SK-N-SH (cell line): ENCODE measurements at regions not wholly inside any gene's neighbourhood (a gene's known extent, or its start where the extent isn't known, plus 50 kb on each side); places are given as distances from the start of the nearest gene placed in this dataset.

Experiments used
- CTCF ChIA-PET: fragments of 300-600, 350-600 bp; formaldehyde crosslinking; extraction: SDS; loops from one replicate; lab custom pipeline; 2021; lab: Yijun Ruan, JAX
- POLR2A ChIA-PET: fragments of 350-600 bp; sonication (Branson Sonifier 250); formaldehyde crosslinking; extraction: SDS; loops from one replicate; lab custom pipeline; 2020; ENCODE audit warnings: antibody characterized with exemption, inconsistent platforms; lab: Yijun Ruan, JAX
- DNase-seq: peaks from one replicate; pipeline ENCODE4 v3.0.0; 2012
- H2AFZ ChIP-seq: fragments of 200-600 bp; sonication (generic); 2 replicates; pipeline ENCODE4 v1.8.1; 2016; ENCODE audit warnings: antibody characterized with exemption, mild to moderate bottlenecking, low read depth
- H3F3A ChIP-seq: fragments of 200-600 bp; sonication (generic); replicated peaks from 2 replicates; pipeline ENCODE3; 2016; ENCODE audit warnings: antibody characterized with exemption, mild to moderate bottlenecking; ENCODE audit not compliant: insufficient read depth
- H3K27ac ChIP-seq, 2 experiments: fragments of 200-500 bp in 1 of 2; fragments of 200-600 bp in 1 of 2; sonication (Bioruptor generic) in 1 of 2; sonication (generic), shearing (Covaris generic) in 1 of 2; 2 replicates each; pipeline versions ENCODE4 v1.5.1 to v1.6.1; 2014 to 2016; ENCODE audit warnings: low read depth in 2 of 2, inconsistent platforms in 1 of 2, low read length in 1 of 2, mild to moderate bottlenecking in 1 of 2, mixed read lengths in 1 of 2
- H3K27me3 ChIP-seq: fragments of 200-600 bp; sonication (generic), shearing (Covaris generic); 2 replicates; pipeline ENCODE4 v1.6.1; 2016; ENCODE audit warnings: mixed run types; ENCODE audit not compliant: insufficient read depth
- H3K36me3 ChIP-seq, 2 experiments: fragments of 200-500 bp in 1 of 2; fragments of 200-600 bp in 1 of 2; sonication (Bioruptor generic) in 1 of 2; sonication (generic) in 1 of 2; replicated peaks in 1 of 2; 2 replicates each; pipeline versions ENCODE3 to v1.5.1; 2014 to 2016; ENCODE audit warnings: low read length in 1 of 2, mild to moderate bottlenecking in 1 of 2; ENCODE audit not compliant: insufficient read depth in 2 of 2, control insufficient read depth in 1 of 2
- H3K4me1 ChIP-seq, 2 experiments: fragments of 200-500 bp in 1 of 2; fragments of 200-600 bp in 1 of 2; sonication (Bioruptor generic) in 1 of 2; sonication (generic), shearing (Covaris generic) in 1 of 2; 2 replicates each; pipeline versions ENCODE4 v1.5.1 to v1.6.1; 2014 to 2016; ENCODE audit warnings: low read depth in 1 of 2, low read length in 1 of 2, mixed run types in 1 of 2; ENCODE audit not compliant: insufficient read depth in 2 of 2, control insufficient read depth in 1 of 2
- H3K4me2 ChIP-seq: fragments of 200-600 bp; sonication (generic), shearing (Covaris generic); 2 replicates; pipeline ENCODE4 v1.6.1; 2017; ENCODE audit warnings: mixed run types
- H3K4me3 ChIP-seq, 2 experiments: fragments of 200-500 bp in 1 of 2; fragments of 200-600 bp in 1 of 2; sonication (Bioruptor generic) in 1 of 2; sonication (generic), shearing (Covaris generic) in 1 of 2; 2 replicates each; pipeline versions ENCODE4 v1.5.1 to v1.8.1; 2014 to 2016; ENCODE audit warnings: low read depth in 2 of 2, inconsistent platforms in 1 of 2, low read length in 1 of 2, mild to moderate bottlenecking in 1 of 2, mixed read lengths in 1 of 2, moderate library complexity in 1 of 2
- H3K79me2 ChIP-seq: fragments of 200-600 bp; sonication (generic); 2 replicates; pipeline ENCODE4 v1.8.1; 2017; ENCODE audit warnings: mild to moderate bottlenecking; ENCODE audit not compliant: insufficient read depth
- H3K9ac ChIP-seq: fragments of 200-600 bp; sonication (generic); 2 replicates; pipeline ENCODE4 v1.6.1; 2017; ENCODE audit warnings: mixed run types
- H3K9me2 ChIP-seq: fragments of 200-600 bp; sonication (generic); 2 replicates; pipeline ENCODE4 v1.6.1; 2017; ENCODE audit warnings: mixed run types
- H3K9me3 ChIP-seq: fragments of 200-600 bp; sonication (generic); 2 replicates; pipeline ENCODE4 v1.6.1; 2017; ENCODE audit warnings: mixed run types, mild to moderate bottlenecking, moderate library complexity
- H4K20me1 ChIP-seq: fragments of 200-600 bp; sonication (generic); 2 replicates; pipeline ENCODE4 v1.6.1; 2017; ENCODE audit warnings: mild to moderate bottlenecking, mixed run types; ENCODE audit not compliant: insufficient read depth
- CHD2 ChIP-seq: fragments of 150-350 bp; IDR thresholded peaks from 2 replicates; pipeline ENCODE4 v1.6.1; 2018; ENCODE audit warnings: low read length; ENCODE audit not compliant: partially characterized antibody
- ELF1 ChIP-seq: IDR thresholded peaks from 2 replicates; pipeline ENCODE4 v1.4.0; 2012
- EZH2phosphoT487 ChIP-seq: fragments of 200-600 bp; sonication (generic); IDR thresholded peaks from 2 replicates; pipeline ENCODE4 v1.6.1; 2017; ENCODE audit warnings: low read depth, mixed run types, mild to moderate bottlenecking, antibody characterized with exemption, moderate library complexity, borderline replicate concordance
- FOSL2 ChIP-seq: IDR thresholded peaks from 2 replicates; pipeline ENCODE4 v1.4.0; 2012; ENCODE audit warnings: low read depth, mild to moderate bottlenecking, moderate library complexity, borderline replicate concordance
- FOXJ3 ChIP-seq: sonication (generic); formaldehyde crosslinking; IDR thresholded peaks from 2 replicates; pipeline ENCODE4 v1.5.1; 2020; ENCODE audit warnings: mild to moderate bottlenecking, missing genetic modification reagents
- GATA2 ChIP-seq: sonication (generic); formaldehyde crosslinking; IDR thresholded peaks from 2 replicates; pipeline ENCODE4 v1.5.0; 2020; ENCODE audit warnings: mild to moderate bottlenecking, missing genetic modification reagents
- IRF3 ChIP-seq: fragments of 150-350 bp; IDR thresholded peaks from 2 replicates; pipeline ENCODE4 v1.6.1; 2016; ENCODE audit warnings: mild to moderate bottlenecking, low read depth, low read length
- JUND ChIP-seq: IDR thresholded peaks from 2 replicates; pipeline ENCODE4 v1.4.0; 2012
- MAX ChIP-seq: IDR thresholded peaks from 2 replicates; pipeline ENCODE4 v1.4.0; 2012; ENCODE audit warnings: low read depth
- MEF2A ChIP-seq: IDR thresholded peaks from 2 replicates; pipeline ENCODE4 v1.4.0; 2012; ENCODE audit warnings: low read depth, borderline replicate concordance
- NFIC ChIP-seq: IDR thresholded peaks from 2 replicates; pipeline ENCODE4 v1.4.0; 2012; ENCODE audit warnings: borderline replicate concordance
- NRF1 ChIP-seq: IDR thresholded peaks from 2 replicates; pipeline ENCODE4 v1.6.1; 2012; ENCODE audit warnings: low read depth, mild to moderate bottlenecking, low read length
- PBX3 ChIP-seq: IDR thresholded peaks from 2 replicates; pipeline ENCODE4; 2012
- POLR2AphosphoS5 ChIP-seq: IDR thresholded peaks from 2 replicates; pipeline ENCODE4 v1.6.1; 2012; ENCODE audit warnings: low read depth, low read length
- SIN3A ChIP-seq: IDR thresholded peaks from 2 replicates; pipeline ENCODE4 v1.6.1; 2012; ENCODE audit warnings: low read depth, mild to moderate bottlenecking, low read length, moderate library complexity, borderline replicate concordance
- TAF1 ChIP-seq: IDR thresholded peaks from 2 replicates; pipeline ENCODE4 v1.6.1; 2012; ENCODE audit warnings: low read depth, mild to moderate bottlenecking, low read length, moderate library complexity, borderline replicate concordance
- TEAD4 ChIP-seq: IDR thresholded peaks from 2 replicates; pipeline ENCODE4 v1.4.0; 2012; ENCODE audit warnings: mild to moderate bottlenecking, borderline replicate concordance; ENCODE audit not compliant: insufficient read depth
- WGBS: methylation state at CpG from one replicate; pipeline ENCODE4 v1.1.6; 2017; ENCODE audit warnings: low lambda C conversion rate; 5-methylcytosine and 5-hydroxymethylcytosine counted together

GRCh38 chr4:107559653-107560052, 160.4 kb downstream of the PAPSS1 start:
- POLR2A ChIA-PET = no interaction called here
- CTCF ChIA-PET = interaction anchor here (1.5 kb wide), 1 partner anchor 180 kb away, joined by 3 read pairs; no protein-coding TSS in a partner anchor
- H3K4me1 ChIP-seq = no peaks in the 10 kb centered on the region; a peak in 1 of 4 replicates

GRCh38 chr4:107552306-107552705, 167.7 kb downstream of the PAPSS1 start:
- CTCF ChIA-PET = interaction anchor here (0.8 kb wide), 1 partner anchor 34 kb away, joined by 3 read pairs; no protein-coding TSS in a partner anchor
- POLR2A ChIA-PET = no interaction called here
- no peak for TF ChIP-seq IRF3
- no peak for TF ChIP-seq FOXJ3
- no peak for TF ChIP-seq ELF1
- no peak for TF ChIP-seq GATA2 (CRISPR knock-in tag)
- TF ChIP-seq TAF1 = no peak
- no peak for TF ChIP-seq SIN3A
- no peak for TF ChIP-seq CHD2
- TF ChIP-seq MAX = no peak
- TF ChIP-seq PBX3 = no peak
- TF ChIP-seq MEF2A = no peak
- no peak for TF ChIP-seq NFIC
- TF ChIP-seq POLR2AphosphoS5 = no peak
- TF ChIP-seq TEAD4 = no peak
- TF ChIP-seq NRF1 = no peak
- TF ChIP-seq FOSL2 = no peak
- TF ChIP-seq EZH2phosphoT487 = no peak
- no peak for TF ChIP-seq JUND

More at GRCh38 chr4:107559653-107560052, 160.4 kb downstream of the PAPSS1 start:
- H2AFZ ChIP-seq = no peak overlapping the region
- H3K79me2 ChIP-seq = no peaks in the 10 kb centered on the region
- no peaks in the 10 kb centered on the region for H3F3A ChIP-seq
- TF ChIP-seq NRF1 = no peak
- no peak for TF ChIP-seq JUND
- TF ChIP-seq, all 33 proteins: peak for 0
- Histone ChIP-seq H3K4me3 (no peak overlapping the region), H3K9me2 (no peaks in the 10 kb centered on the region), H3K4me2 (no peak overlapping the region), H3K27me3 (no peaks in the 10 kb centered on the region), H3K9ac (no peak overlapping the region), H3K9me3 (peaks cover 7% of the 10 kb centered on the region; the same call in 1 of the 2 replicates), H3K36me3 (no peaks in the 10 kb centered on the region), H3K27ac (no peak overlapping the region), H4K20me1 (no peaks in the 10 kb centered on the region)
- no peak for DNase-seq

More at GRCh38 chr4:107552306-107552705, 167.7 kb downstream of the PAPSS1 start:
- 68% methylated on average over 3 of the region's 3 CpGs for WGBS
- H4K20me1 ChIP-seq = no peaks in the 10 kb centered on the region
- H3K9ac ChIP-seq = no peak overlapping the region
- H3K4me3 ChIP-seq = no peak overlapping the region
- no peak overlapping the region for H3K4me2 ChIP-seq
- 0 out of 2 replicates have a peak, but pooled peaks cover 7% of the 10 kb centered on the region for H3K9me3 ChIP-seq
- DNase-seq = no peak
- no peak overlapping the region for H3K27ac ChIP-seq
- H3K79me2 ChIP-seq = no peaks in the 10 kb centered on the region
- no peak overlapping the region for H2AFZ ChIP-seq
- H3K27me3 ChIP-seq = no peaks in the 10 kb centered on the region
- no peaks in the 10 kb centered on the region for H3F3A ChIP-seq
- H3K9me2 ChIP-seq = no peaks in the 10 kb centered on the region
- no peaks in the 10 kb centered on the region for H3K36me3 ChIP-seq
- H3K4me1 ChIP-seq = no peaks in the 10 kb centered on the region
